Loucy (cell line): ENCODE measurements at regions not wholly inside any gene's neighbourhood (a gene's known extent, or its start where the extent isn't known, plus 50 kb on each side); places are given as distances from the start of the nearest gene placed in this dataset.

ENCODE experiments used
- H2AFZ ChIP-seq: fragments of 200-600 bp; sonication (generic); 2 replicates; pipeline ENCODE4 v1.6.0; 2016; ENCODE audit warnings: antibody characterized with exemption, mild to moderate bottlenecking, low read length, moderate library complexity
- H3F3A ChIP-seq: fragments of 200-600 bp; 2 replicates; pipeline ENCODE4 v1.6.0; 2016; ENCODE audit warnings: antibody characterized with exemption, low read depth, mild to moderate bottlenecking
- H3K27me3 ChIP-seq: fragments of 200-600 bp; sonication (generic); 2 replicates; pipeline ENCODE4 v1.6.1; 2014; ENCODE audit warnings: low read length, mild to moderate bottlenecking; ENCODE audit not compliant: insufficient read depth, poor library complexity, severe bottlenecking
- H3K36me3 ChIP-seq: fragments of 200-600 bp; sonication (generic); 2 replicates; pipeline ENCODE4 v1.6.1; 2016; ENCODE audit warnings: low read length; ENCODE audit not compliant: insufficient read depth
- H3K4me1 ChIP-seq: fragments of 200-600 bp; sonication (generic); 2 replicates; pipeline ENCODE4 v1.5.1; 2014; ENCODE audit warnings: low read length, mild to moderate bottlenecking; ENCODE audit not compliant: insufficient read depth, poor library complexity, severe bottlenecking
- H3K4me2 ChIP-seq: fragments of 200-600 bp; sonication (generic); 2 replicates; pipeline ENCODE4 v1.6.0; 2014; ENCODE audit warnings: antibody characterized with exemption, low read length, low read depth, mild to moderate bottlenecking; ENCODE audit not compliant: poor library complexity, severe bottlenecking
- H3K4me3 ChIP-seq: fragments of 200-600 bp; sonication (generic); 2 replicates; pipeline ENCODE4 v1.5.1; 2014; ENCODE audit warnings: low read length, mild to moderate bottlenecking, mixed read lengths; ENCODE audit not compliant: poor library complexity, severe bottlenecking
- H3K79me2 ChIP-seq: fragments of 200-600 bp; sonication (generic); 2 replicates; pipeline ENCODE4 v1.6.1; 2014; ENCODE audit warnings: low read length; ENCODE audit not compliant: insufficient read depth
- H3K9ac ChIP-seq: fragments of 200-600 bp; sonication (generic); 2 replicates; pipeline ENCODE4 v1.6.0; 2014; ENCODE audit warnings: mild to moderate bottlenecking, low read depth, low read length, moderate library complexity; ENCODE audit not compliant: poor library complexity, severe bottlenecking
- H3K9me2 ChIP-seq: fragments of 200-600 bp; sonication (generic); replicated peaks from 2 replicates; pipeline ENCODE4 v1.6.1; 2016; ENCODE audit warnings: low read depth, low read length, mixed read lengths
- H3K9me3 ChIP-seq: fragments of 200-600 bp; sonication (generic); 2 replicates; pipeline ENCODE4 v1.6.1; 2014; ENCODE audit warnings: mild to moderate bottlenecking, antibody characterized with exemption, low read length, low read depth; ENCODE audit not compliant: insufficient read depth
- H4K20me1 ChIP-seq: fragments of 200-600 bp; sonication (generic); 2 replicates; pipeline ENCODE4 v1.6.0; 2014; ENCODE audit warnings: antibody characterized with exemption, low read length, mild to moderate bottlenecking; ENCODE audit not compliant: insufficient read depth, poor library complexity, severe bottlenecking
- EZH2phosphoT487 ChIP-seq: fragments of 200-600 bp; IDR thresholded peaks from 2 replicates; pipeline ENCODE4 v1.6.1; 2018; ENCODE audit warnings: antibody characterized with exemption, mild to moderate bottlenecking, moderate library complexity, borderline replicate concordance
- TF ChIP-seq, protein P1 (sequence below): fragments of 200-600 bp; sonication (generic); conservative IDR thresholded peaks from 2 replicates; pipeline ENCODE4 v1.5.1; 2014; ENCODE audit warnings: mild to moderate bottlenecking, antibody characterized with exemption, low read length

DNA sequence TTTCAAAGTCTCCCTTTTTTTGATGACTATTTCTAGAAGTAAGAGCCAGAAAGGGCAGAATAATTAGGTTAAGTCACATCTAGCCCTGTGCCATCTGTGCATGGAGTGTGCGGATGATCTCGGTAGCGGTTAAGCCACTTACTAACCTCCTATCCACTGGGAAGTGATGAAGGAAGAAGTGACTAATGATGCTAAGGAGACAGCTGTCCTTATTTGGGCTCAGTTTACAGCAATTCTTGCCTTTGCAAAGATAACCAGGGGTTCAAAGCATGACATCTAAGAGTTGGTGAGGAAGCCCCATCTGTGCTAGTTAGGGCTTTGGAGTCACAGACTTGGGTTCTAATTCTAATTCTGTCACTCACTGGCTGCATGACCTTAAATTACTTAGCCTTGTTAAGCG is 62.4 kb upstream of the RREB1 start:
- H3K79me2 ChIP-seq = no peaks in the 10 kb centered on the region
- H3K27me3 ChIP-seq = no peaks in the 10 kb centered on the region
- H4K20me1 ChIP-seq = no peaks in the 10 kb centered on the region
- no peak overlapping the region for H3K4me2 ChIP-seq
- TF ChIP-seq EZH2phosphoT487 = no peak
- TF ChIP-seq, protein P1, sequence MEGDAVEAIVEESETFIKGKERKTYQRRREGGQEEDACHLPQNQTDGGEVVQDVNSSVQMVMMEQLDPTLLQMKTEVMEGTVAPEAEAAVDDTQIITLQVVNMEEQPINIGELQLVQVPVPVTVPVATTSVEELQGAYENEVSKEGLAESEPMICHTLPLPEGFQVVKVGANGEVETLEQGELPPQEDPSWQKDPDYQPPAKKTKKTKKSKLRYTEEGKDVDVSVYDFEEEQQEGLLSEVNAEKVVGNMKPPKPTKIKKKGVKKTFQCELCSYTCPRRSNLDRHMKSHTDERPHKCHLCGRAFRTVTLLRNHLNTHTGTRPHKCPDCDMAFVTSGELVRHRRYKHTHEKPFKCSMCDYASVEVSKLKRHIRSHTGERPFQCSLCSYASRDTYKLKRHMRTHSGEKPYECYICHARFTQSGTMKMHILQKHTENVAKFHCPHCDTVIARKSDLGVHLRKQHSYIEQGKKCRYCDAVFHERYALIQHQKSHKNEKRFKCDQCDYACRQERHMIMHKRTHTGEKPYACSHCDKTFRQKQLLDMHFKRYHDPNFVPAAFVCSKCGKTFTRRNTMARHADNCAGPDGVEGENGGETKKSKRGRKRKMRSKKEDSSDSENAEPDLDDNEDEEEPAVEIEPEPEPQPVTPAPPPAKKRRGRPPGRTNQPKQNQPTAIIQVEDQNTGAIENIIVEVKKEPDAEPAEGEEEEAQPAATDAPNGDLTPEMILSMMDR = no peak
- no peaks in the 10 kb centered on the region; the same call in 1 of the 2 replicates for H3F3A ChIP-seq
- no peak overlapping the region for H3K4me3 ChIP-seq
- H3K9ac ChIP-seq = no peak overlapping the region
- H2AFZ ChIP-seq = no peak overlapping the region
- no peaks in the 10 kb centered on the region for H3K36me3 ChIP-seq
- H3K9me2 ChIP-seq = no peaks in the 10 kb centered on the region
- H3K4me1 ChIP-seq = peaks cover 40% of the 10 kb centered on the region
- no peaks in the 10 kb centered on the region for H3K9me3 ChIP-seq

DNA sequence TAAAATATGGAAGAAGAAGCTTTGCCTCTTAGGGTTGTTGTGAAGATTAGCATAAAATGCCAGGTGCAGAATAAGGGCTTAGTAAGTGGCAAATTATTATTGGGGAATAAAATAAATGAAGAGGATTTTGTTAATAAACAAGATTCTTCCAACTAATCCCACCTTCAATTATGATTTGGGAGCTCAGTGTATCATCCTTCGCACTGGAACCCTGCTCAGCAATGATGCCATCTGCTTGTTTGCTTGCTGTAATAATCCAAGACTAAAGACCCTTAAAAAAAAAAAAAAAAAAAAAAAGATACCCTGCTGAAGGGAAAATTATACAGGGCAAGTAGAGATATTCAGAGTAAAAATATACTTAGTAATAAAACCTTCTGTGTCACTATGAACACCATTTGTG is 62.0 kb upstream of the RREB1 start:
- TF ChIP-seq EZH2phosphoT487 = no peak
- TF ChIP-seq, protein P1 = no peak
- H3K9ac ChIP-seq = no peak overlapping the region
- no peaks in the 10 kb centered on the region for H3K27me3 ChIP-seq
- no peak overlapping the region for H2AFZ ChIP-seq
- H3K9me2 ChIP-seq = no peaks in the 10 kb centered on the region
- H3K36me3 ChIP-seq = no peaks in the 10 kb centered on the region
- H4K20me1 ChIP-seq = no peaks in the 10 kb centered on the region
- no peaks in the 10 kb centered on the region; the same call in 1 of the 2 replicates for H3F3A ChIP-seq
- peaks cover 40% of the 10 kb centered on the region for H3K4me1 ChIP-seq
- H3K79me2 ChIP-seq = no peaks in the 10 kb centered on the region
- H3K4me3 ChIP-seq = no peak overlapping the region
- H3K9me3 ChIP-seq = no peaks in the 10 kb centered on the region
- H3K4me2 ChIP-seq = no peak overlapping the region

DNA sequence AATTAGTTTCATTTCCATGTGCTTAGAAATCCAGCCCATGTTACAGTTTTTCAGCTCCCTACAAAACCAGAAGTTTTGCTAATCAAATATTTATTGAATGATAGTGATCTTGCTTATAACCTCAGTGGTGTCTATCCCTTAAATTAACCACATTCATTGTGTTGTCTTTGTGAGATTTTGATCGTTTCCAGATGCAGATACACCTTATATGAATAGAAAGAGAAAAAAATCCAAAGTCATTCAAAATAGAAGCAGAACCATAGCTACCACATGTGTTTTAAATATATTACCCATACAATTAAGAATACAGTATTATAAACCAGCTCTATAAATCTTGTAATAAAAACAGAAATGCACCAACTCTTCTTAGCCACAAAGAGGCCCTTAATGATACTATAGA is 60.6 kb upstream of the RREB1 start:
- Histone ChIP-seq H3K9me2 (no peaks in the 10 kb centered on the region), H2AFZ (no peak overlapping the region), H3K9me3 (no peaks in the 10 kb centered on the region), H3F3A (no peaks in the 10 kb centered on the region; the same call in 1 of the 2 replicates), H3K4me2 (peak overlapping the region; percentile 38), H3K79me2 (no peaks in the 10 kb centered on the region), H3K4me3 (no peak overlapping the region), H4K20me1 (no peaks in the 10 kb centered on the region), H3K36me3 (no peaks in the 10 kb centered on the region), H3K4me1 (peaks cover 30% of the 10 kb centered on the region), H3K27me3 (no peaks in the 10 kb centered on the region), H3K9ac (no peak overlapping the region)
- TF ChIP-seq EZH2phosphoT487 = no peak
- TF ChIP-seq, protein P1 = no peak
